ENCODE measurements at regions not wholly inside any gene's neighbourhood (a gene's known extent, or its start where the extent isn't known, plus 50 kb on each side); places are given as distances from the start of the nearest gene placed in this dataset.
A peak's percentile ranks its signal among the peaks of the same experiment; 100 is the strongest.

DNA sequence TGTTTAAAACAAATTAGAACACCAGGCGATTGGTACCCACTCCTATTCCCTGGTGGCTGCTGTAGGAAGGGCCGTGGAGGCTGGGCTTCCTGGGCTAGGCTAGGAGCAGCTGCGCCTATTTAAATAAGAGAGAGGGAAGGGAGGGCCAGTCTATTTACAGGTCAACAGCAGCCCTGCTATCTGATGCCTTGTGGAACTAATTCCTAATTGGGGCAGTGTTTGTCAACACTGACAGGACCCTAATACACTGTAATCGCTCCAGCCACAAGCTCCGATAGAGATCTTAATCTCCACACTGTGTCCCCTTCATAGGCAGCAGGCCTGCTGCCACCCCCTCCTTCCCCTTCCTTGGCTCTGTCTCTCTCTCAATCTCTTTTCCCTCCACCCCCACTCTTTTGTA, 116.9 kb upstream of the SOX14 start:
- no peak for DNase-seq
- Mint-ChIP-seq H3K27me3 (ENCODE audit: low read depth, poor library complexity) (peaks cover 10% of the 10 kb centered on the region), H3K4me3 (no peak overlapping the region), H3K9me3 (no peaks in the 10 kb centered on the region), H3K27ac (no peak overlapping the region), H3K4me1 (peaks cover 64% of the 10 kb centered on the region), H3K36me3 (ENCODE audit: low read depth) (no peaks in the 10 kb centered on the region)
- TF ChIP-seq, protein P1, sequence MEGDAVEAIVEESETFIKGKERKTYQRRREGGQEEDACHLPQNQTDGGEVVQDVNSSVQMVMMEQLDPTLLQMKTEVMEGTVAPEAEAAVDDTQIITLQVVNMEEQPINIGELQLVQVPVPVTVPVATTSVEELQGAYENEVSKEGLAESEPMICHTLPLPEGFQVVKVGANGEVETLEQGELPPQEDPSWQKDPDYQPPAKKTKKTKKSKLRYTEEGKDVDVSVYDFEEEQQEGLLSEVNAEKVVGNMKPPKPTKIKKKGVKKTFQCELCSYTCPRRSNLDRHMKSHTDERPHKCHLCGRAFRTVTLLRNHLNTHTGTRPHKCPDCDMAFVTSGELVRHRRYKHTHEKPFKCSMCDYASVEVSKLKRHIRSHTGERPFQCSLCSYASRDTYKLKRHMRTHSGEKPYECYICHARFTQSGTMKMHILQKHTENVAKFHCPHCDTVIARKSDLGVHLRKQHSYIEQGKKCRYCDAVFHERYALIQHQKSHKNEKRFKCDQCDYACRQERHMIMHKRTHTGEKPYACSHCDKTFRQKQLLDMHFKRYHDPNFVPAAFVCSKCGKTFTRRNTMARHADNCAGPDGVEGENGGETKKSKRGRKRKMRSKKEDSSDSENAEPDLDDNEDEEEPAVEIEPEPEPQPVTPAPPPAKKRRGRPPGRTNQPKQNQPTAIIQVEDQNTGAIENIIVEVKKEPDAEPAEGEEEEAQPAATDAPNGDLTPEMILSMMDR (IDR thresholded peaks at IDR 0.05), result no peak

DNA sequence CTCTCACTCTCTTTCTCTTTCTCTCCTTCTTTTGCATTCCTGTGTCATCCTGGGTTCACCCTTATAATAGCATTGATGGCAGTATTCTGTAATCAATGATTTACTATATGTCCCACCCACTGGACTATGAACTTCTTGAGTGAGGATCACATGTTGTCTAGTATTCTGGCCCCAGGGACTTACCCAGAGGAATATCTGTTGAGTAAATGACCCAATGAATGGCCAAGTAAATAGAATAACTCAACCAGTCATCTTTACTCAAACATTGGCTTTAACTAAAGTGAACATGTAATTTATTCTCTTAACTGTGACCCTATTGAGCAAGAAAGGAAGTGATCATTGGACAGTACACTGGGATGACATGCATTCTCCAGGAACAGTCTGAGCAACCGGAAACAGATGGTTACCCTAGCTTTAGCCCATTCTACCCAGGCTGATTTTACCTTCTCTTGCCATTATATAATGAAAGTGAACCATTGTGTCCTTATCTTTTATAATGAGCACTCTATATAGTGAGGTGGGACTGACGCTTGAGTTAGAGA, 94.5 kb upstream of the SOX14 start:
- Mint-ChIP-seq H3K27ac (no peak overlapping the region), H3K27me3 (ENCODE audit: low read depth, poor library complexity) (peaks cover 2% of the 10 kb centered on the region), H3K9me3 (peaks cover 46% of the 10 kb centered on the region), H3K4me3 (no peak overlapping the region), H3K4me1 (no peaks in the 10 kb centered on the region), H3K36me3 (ENCODE audit: low read depth) (no peaks in the 10 kb centered on the region)
- TF ChIP-seq, protein P1 (IDR thresholded peaks at IDR 0.05), result no peak
- DNase-seq, result no peak

DNA sequence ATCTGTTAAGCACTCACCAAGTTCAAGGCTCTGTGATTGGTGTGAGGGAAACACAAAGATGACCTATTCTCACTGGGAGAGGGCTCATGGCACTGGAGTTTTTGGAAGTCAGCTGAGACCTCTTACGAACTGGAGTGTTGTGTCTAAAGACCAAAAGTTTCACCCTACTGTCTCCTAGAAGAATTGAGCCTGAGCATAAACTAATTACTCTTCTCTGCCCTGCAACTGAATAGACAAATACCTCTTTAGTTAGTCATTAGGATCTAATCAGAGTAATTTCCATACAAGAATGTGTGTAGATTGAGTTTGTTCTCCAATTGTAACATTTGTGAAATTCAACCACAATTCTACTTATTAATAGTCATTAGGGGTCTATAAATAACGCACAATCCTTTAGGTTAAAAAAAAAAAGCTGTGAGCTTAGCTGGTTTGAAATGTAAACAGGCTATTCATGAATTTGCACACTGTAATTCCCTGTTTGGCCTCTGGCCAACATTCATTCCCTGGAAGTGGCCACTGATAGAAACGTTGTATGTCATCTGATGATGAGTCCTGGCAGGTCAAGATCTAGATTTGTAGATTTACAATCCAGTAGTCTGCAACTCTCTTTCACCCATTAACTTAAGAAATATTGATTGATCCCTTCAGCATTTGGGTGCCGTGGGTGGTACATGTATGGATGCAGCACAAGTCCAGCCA, 76.8 kb upstream of the SOX14 start:
- Mint-ChIP-seq H3K27ac (no peak overlapping the region), H3K36me3 (ENCODE audit: low read depth) (no peaks in the 10 kb centered on the region), H3K27me3 (ENCODE audit: low read depth, poor library complexity) (peaks cover 8% of the 10 kb centered on the region), H3K4me1 (no peaks in the 10 kb centered on the region), H3K4me3 (no peak overlapping the region), H3K9me3 (no peaks in the 10 kb centered on the region)
- TF ChIP-seq, protein P1 (IDR thresholded peaks at IDR 0.05), result no peak
- DNase-seq, result no peak

DNA sequence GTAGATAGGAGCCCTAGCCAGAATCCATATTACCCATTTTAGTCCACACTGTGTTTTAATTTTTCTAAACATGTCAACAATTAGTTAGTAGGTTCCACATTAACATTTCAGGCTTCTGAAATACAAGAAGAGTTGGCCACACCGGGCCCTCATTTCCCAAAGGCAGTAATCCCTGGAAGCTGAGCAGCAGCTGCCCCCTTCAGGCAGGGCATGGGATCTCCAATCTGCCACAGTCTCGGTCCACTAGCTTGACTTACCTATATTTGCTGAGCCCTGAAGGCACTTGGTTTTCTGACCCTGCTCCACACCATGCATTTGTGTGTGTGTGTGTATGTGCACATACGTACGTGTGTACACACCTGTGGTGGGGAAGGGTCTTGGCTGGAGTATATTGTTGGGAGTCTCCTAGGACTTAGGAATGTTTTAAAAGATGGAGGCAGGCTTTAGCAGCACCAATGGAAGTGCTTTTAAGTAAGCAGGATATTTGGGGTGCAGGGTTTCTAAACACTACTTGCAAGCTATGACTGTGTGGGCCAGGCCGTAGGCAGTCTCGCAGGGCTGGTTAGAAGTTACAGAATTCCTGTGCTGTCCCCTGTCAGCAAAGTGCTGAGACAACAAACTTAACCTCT, 71.2 kb upstream of the SOX14 start:
- DNase-seq, result peak; percentile 53

DNA sequence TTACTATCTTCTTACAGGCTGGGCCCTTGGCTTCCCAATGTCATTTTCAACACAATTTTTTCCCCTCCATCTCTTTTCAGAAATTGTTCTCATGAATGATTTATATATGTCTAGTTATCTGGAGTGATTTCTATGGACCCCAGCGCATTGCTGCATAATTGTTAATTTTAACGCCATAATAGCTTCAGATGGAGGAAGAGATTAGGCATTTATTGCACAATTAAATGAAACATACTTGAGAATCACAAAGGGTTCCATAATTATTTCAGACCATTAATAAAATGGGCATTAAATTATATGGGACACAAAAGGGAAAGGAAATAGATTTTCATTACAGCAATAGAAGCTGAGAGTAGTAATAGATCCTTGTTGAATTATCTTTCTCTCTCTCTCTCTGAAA, 70.3 kb upstream of the SOX14 start:
- H3K27ac Mint-ChIP-seq, result no peak overlapping the region

More for the DNA sequence above, 71.2 kb upstream of the SOX14 start:
- Mint-ChIP-seq H3K4me1 (peaks cover 24% of the 10 kb centered on the region), H3K27ac (no peak overlapping the region), H3K36me3 (ENCODE audit: low read depth) (no peaks in the 10 kb centered on the region), H3K9me3 (peaks cover 5% of the 10 kb centered on the region), H3K4me3 (no peak overlapping the region), H3K27me3 (ENCODE audit: low read depth, poor library complexity) (peaks cover 6% of the 10 kb centered on the region)
- TF ChIP-seq, protein P1 (IDR thresholded peaks at IDR 0.05), result peak; percentile 78

More for the DNA sequence above, 70.3 kb upstream of the SOX14 start:
- Mint-ChIP-seq H3K36me3 (ENCODE audit: low read depth) (no peaks in the 10 kb centered on the region), H3K4me3 (no peak overlapping the region), H3K4me1 (peaks cover 24% of the 10 kb centered on the region), H3K27me3 (ENCODE audit: low read depth, poor library complexity) (peaks cover 6% of the 10 kb centered on the region), H3K9me3 (peaks cover 5% of the 10 kb centered on the region)
- no peak for DNase-seq
- TF ChIP-seq, protein P1 (IDR thresholded peaks at IDR 0.05), result no peak
